ENCODE measurements at regions not wholly inside any gene's neighbourhood (a gene's known extent, or its start where the extent isn't known, plus 50 kb on each side); places are given as distances from the start of the nearest gene placed in this dataset.

- TF ChIP-seq, protein P1, sequence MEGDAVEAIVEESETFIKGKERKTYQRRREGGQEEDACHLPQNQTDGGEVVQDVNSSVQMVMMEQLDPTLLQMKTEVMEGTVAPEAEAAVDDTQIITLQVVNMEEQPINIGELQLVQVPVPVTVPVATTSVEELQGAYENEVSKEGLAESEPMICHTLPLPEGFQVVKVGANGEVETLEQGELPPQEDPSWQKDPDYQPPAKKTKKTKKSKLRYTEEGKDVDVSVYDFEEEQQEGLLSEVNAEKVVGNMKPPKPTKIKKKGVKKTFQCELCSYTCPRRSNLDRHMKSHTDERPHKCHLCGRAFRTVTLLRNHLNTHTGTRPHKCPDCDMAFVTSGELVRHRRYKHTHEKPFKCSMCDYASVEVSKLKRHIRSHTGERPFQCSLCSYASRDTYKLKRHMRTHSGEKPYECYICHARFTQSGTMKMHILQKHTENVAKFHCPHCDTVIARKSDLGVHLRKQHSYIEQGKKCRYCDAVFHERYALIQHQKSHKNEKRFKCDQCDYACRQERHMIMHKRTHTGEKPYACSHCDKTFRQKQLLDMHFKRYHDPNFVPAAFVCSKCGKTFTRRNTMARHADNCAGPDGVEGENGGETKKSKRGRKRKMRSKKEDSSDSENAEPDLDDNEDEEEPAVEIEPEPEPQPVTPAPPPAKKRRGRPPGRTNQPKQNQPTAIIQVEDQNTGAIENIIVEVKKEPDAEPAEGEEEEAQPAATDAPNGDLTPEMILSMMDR (IDR thresholded peaks at IDR 0.05) = peak in 2 of 3 donors; percentile 52 to 53
- TF ChIP-seq POLR2A (IDR thresholded peaks at IDR 0.05) (no peak), EP300 (IDR thresholded peaks at IDR 0.05) (no peak)
Observed at GRCh38 chr6:27157459-27158315, 89.8 kb upstream of the PRSS16 start.

Data from ovary (tissue), 3 donors.